Neural cell (in vitro differentiated cells): ENCODE measurements at regions not wholly inside any gene's neighbourhood (a gene's known extent, or its start where the extent isn't known, plus 50 kb on each side); places are given as distances from the start of the nearest gene placed in this dataset.

Experiments
- H2AFZ ChIP-seq: fragments of 200-600, 300-800 bp; sonication (generic), shearing (Covaris generic); 2 replicates; pipeline ENCODE4 v1.6.0; 2014; ENCODE audit warnings: low read depth, mild to moderate bottlenecking, antibody characterized with exemption, low read length, moderate library complexity
- H3F3A ChIP-seq: fragments of 200-600 bp; shearing (Covaris generic); 2 replicates; pipeline ENCODE4 v1.6.1; 2016; ENCODE audit warnings: mild to moderate bottlenecking, moderate library complexity, mixed read lengths, antibody characterized with exemption, low read length; ENCODE audit not compliant: insufficient read depth, poor library complexity, severe bottlenecking
- H3K27ac ChIP-seq: fragments of 200-600, 300-800 bp; sonication (generic), shearing (Covaris generic); 2 replicates; pipeline ENCODE4 v1.5.1; 2014; ENCODE audit warnings: mild to moderate bottlenecking, low read length, moderate library complexity
- H3K27me3 ChIP-seq: fragments of 300-800, 200-600 bp; sonication (generic), shearing (Covaris generic); 2 replicates; pipeline ENCODE4 v1.6.0; 2014; ENCODE audit warnings: mild to moderate bottlenecking, low read depth, low read length, moderate library complexity; ENCODE audit not compliant: insufficient read depth
- H3K36me3 ChIP-seq: fragments of 300-800, 200-600 bp; sonication (generic), shearing (Covaris generic); 2 replicates; pipeline ENCODE4 v1.5.1; 2014; ENCODE audit warnings: mild to moderate bottlenecking, antibody characterized with exemption, low read length, moderate library complexity; ENCODE audit not compliant: insufficient read depth
- H3K4me2 ChIP-seq: fragments of 300-800, 200-600 bp; sonication (generic), shearing (Covaris generic); 2 replicates; pipeline ENCODE4 v1.6.0; 2014; ENCODE audit warnings: mild to moderate bottlenecking, low read length
- H3K4me3 ChIP-seq: fragments of 300-800, 200-600 bp; sonication (generic), shearing (Covaris generic); 2 replicates; pipeline ENCODE4 v1.5.1; 2014; ENCODE audit warnings: mild to moderate bottlenecking, low read length, moderate library complexity
- H3K79me2 ChIP-seq: fragments of 200-600 bp; shearing (Covaris generic); replicated peaks from 2 replicates; pipeline ENCODE4 v1.6.0; 2014; ENCODE audit warnings: mild to moderate bottlenecking, low read length, moderate library complexity; ENCODE audit not compliant: insufficient read depth
- H3K9ac ChIP-seq: fragments of 300-800, 200-600 bp; sonication (generic), shearing (Covaris generic); 2 replicates; pipeline ENCODE4 v1.6.1; 2016; ENCODE audit warnings: mild to moderate bottlenecking, low read length, mixed read lengths
- H3K9me2 ChIP-seq: fragments of 200-600 bp; shearing (Covaris generic); 2 replicates; pipeline ENCODE4 v1.6.1; 2016; ENCODE audit warnings: mild to moderate bottlenecking, low read length, mixed read lengths; ENCODE audit not compliant: insufficient read depth
- H3K9me3 ChIP-seq: fragments of 200-600, 300-800 bp; sonication (generic), shearing (Covaris generic); 2 replicates; pipeline ENCODE4 v1.6.1; 2016; ENCODE audit warnings: mild to moderate bottlenecking, mixed run types, low read length, moderate library complexity, mixed read lengths
- H4K20me1 ChIP-seq: fragments of 200-600 bp; shearing (Covaris generic); 2 replicates; pipeline ENCODE4 v1.6.1; 2016; ENCODE audit warnings: mild to moderate bottlenecking, mixed run types; ENCODE audit not compliant: insufficient read depth
- EP300 ChIP-seq: fragments of 450-650 bp; conservative IDR thresholded peaks from 2 replicates; pipeline ENCODE4 v1.6.1; 2014; ENCODE audit warnings: antibody characterized with exemption, mild to moderate bottlenecking, moderate library complexity; ENCODE audit not compliant: poor library complexity, severe bottlenecking
- EZH2 ChIP-seq: fragments of 200-600, 300-800 bp; shearing (Covaris generic), sonication (generic); IDR thresholded peaks from 2 replicates; pipeline ENCODE4 v1.6.1; 2014; ENCODE audit warnings: antibody characterized with exemption, low read length, borderline replicate concordance, mild to moderate bottlenecking; ENCODE audit not compliant: insufficient read depth, poor library complexity, severe bottlenecking
- MXI1 ChIP-seq: fragments of 450-650 bp; conservative IDR thresholded peaks from 2 replicates; pipeline ENCODE4 v1.6.1; 2014; ENCODE audit warnings: antibody characterized with exemption, mild to moderate bottlenecking; ENCODE audit not compliant: poor library complexity, severe bottlenecking
- POLR2AphosphoS5 ChIP-seq: IDR thresholded peaks from 2 replicates; pipeline ENCODE4 v1.6.1; 2012
- RAD21 ChIP-seq: fragments of 450-650 bp; conservative IDR thresholded peaks from 2 replicates; pipeline ENCODE4 v1.6.1; 2014; ENCODE audit warnings: antibody characterized with exemption, mild to moderate bottlenecking, moderate library complexity
- REST ChIP-seq: IDR thresholded peaks from 2 replicates; pipeline ENCODE4 v1.6.1; 2012; ENCODE audit warnings: borderline replicate concordance
- SMC3 ChIP-seq: fragments of 450-650 bp; conservative IDR thresholded peaks from 2 replicates; pipeline ENCODE4 v1.6.1; 2014; ENCODE audit warnings: antibody characterized with exemption, mild to moderate bottlenecking, moderate library complexity; ENCODE audit not compliant: poor library complexity
- TAF1 ChIP-seq: IDR thresholded peaks from 2 replicates; pipeline ENCODE4 v1.6.1; 2012; ENCODE audit warnings: low read depth
- TF ChIP-seq, protein P1 (sequence below): fragments of 450-650 bp; IDR thresholded peaks from 2 replicates; pipeline ENCODE4 v1.5.1; 2014; ENCODE audit warnings: antibody characterized with exemption, mild to moderate bottlenecking, moderate library complexity; ENCODE audit not compliant: poor library complexity, severe bottlenecking

GRCh38 chr18:11268741-11269233 lies 119.4 kb upstream of the PIEZO2 start:
- H2AFZ ChIP-seq: no peak overlapping the region
- no peak for TF ChIP-seq REST
- TF ChIP-seq, protein P1, sequence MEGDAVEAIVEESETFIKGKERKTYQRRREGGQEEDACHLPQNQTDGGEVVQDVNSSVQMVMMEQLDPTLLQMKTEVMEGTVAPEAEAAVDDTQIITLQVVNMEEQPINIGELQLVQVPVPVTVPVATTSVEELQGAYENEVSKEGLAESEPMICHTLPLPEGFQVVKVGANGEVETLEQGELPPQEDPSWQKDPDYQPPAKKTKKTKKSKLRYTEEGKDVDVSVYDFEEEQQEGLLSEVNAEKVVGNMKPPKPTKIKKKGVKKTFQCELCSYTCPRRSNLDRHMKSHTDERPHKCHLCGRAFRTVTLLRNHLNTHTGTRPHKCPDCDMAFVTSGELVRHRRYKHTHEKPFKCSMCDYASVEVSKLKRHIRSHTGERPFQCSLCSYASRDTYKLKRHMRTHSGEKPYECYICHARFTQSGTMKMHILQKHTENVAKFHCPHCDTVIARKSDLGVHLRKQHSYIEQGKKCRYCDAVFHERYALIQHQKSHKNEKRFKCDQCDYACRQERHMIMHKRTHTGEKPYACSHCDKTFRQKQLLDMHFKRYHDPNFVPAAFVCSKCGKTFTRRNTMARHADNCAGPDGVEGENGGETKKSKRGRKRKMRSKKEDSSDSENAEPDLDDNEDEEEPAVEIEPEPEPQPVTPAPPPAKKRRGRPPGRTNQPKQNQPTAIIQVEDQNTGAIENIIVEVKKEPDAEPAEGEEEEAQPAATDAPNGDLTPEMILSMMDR: no peak
- TF ChIP-seq POLR2AphosphoS5: no peak
- TF ChIP-seq SMC3: no peak
- no peak for TF ChIP-seq TAF1
- TF ChIP-seq RAD21: no peak
- TF ChIP-seq EP300: no peak
- no peak overlapping the region for H3K9ac ChIP-seq
- no peak overlapping the region for H3K4me3 ChIP-seq
- no peak overlapping the region for H3K4me2 ChIP-seq
- no peaks in the 10 kb centered on the region for H3K9me2 ChIP-seq
- no peaks in the 10 kb centered on the region for H3K36me3 ChIP-seq
- no peaks in the 10 kb centered on the region for H3F3A ChIP-seq
- no peak overlapping the region for H3K27ac ChIP-seq
- no peaks in the 10 kb centered on the region for H4K20me1 ChIP-seq
- no peaks in the 10 kb centered on the region for H3K9me3 ChIP-seq
- no peaks in the 10 kb centered on the region for H3K79me2 ChIP-seq
- no peaks in the 10 kb centered on the region for H3K27me3 ChIP-seq

DNA sequence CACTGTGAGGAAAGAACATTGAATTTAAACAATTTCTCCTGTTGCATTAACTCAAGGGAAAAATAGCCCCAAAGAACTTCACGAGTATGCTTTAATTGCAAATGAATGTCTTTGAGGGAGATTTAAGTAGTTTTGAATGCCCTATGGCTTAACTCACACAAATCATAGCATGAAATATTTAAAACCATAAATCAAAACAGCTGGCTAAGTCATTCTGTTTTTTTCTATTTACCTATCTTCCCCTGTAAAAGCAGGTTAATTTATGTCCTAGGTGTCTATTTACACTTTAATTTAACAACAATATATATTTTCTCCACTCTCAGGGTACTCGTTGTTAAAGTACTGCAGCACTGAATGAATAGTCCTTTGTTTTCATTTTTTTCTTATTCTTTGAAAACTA lies 118.8 kb upstream of the PIEZO2 start:
- Histone ChIP-seq H3K4me2 (no peak overlapping the region), H3K9me2 (no peaks in the 10 kb centered on the region), H3K4me3 (no peak overlapping the region), H3K9me3 (no peaks in the 10 kb centered on the region), H3K36me3 (no peaks in the 10 kb centered on the region), H3K9ac (no peak overlapping the region), H4K20me1 (no peaks in the 10 kb centered on the region), H3K27ac (no peak overlapping the region), H3F3A (no peaks in the 10 kb centered on the region), H3K27me3 (no peaks in the 10 kb centered on the region), H2AFZ (no peak overlapping the region), H3K79me2 (no peaks in the 10 kb centered on the region)
- TF ChIP-seq SMC3 (no peak), MXI1 (no peak), RAD21 (no peak), POLR2AphosphoS5 (no peak)

DNA sequence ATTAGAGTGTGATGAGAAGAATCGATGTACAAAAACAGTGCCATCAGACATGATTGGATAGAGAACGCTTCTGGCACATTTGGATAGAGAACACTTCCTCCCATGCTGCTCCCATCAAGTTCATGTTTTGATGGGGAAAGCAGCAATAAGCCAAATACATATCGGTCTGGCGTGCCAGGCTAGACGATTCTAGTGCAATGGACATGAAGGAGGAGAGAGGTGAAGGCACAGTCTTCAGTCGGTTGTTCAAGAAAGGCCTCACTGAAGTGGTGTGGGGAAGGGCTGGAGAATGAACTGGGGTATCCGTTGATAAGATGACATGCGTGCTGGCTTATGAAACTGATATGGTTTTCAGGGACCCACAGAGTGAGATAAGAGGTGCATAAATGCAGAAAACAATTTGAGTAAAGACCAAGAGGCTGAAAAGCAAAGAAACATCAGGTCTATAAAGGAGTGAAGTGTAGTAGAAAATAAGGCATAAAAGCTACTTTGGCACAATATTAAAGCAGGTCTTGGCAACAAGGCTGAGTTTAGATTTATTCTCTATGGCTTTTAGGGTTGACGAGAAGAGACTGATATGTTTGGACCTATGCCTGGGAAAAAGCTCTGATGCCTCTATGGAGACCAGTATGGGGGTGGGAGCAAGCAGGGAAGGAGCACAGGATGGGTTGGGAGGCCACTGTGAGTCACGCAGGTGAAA lies 117.6 kb upstream of the PIEZO2 start:
- H3K36me3 ChIP-seq: no peaks in the 10 kb centered on the region
- H3K27me3 ChIP-seq: no peaks in the 10 kb centered on the region
- H3K4me2 ChIP-seq: no peak overlapping the region
- no peak overlapping the region for H2AFZ ChIP-seq
- no peak overlapping the region for H3K4me3 ChIP-seq
- no peaks in the 10 kb centered on the region for H3F3A ChIP-seq
- TF ChIP-seq REST: no peak
- TF ChIP-seq RAD21: no peak
- TF ChIP-seq TAF1: no peak
- TF ChIP-seq EP300: no peak
- TF ChIP-seq SMC3: no peak
- TF ChIP-seq POLR2AphosphoS5: no peak
- TF ChIP-seq MXI1: no peak
- TF ChIP-seq, protein P1: no peak
- TF ChIP-seq EZH2: no peak
- H4K20me1 ChIP-seq: no peaks in the 10 kb centered on the region
- H3K27ac ChIP-seq: no peak overlapping the region
- H3K9me2 ChIP-seq: no peaks in the 10 kb centered on the region
- H3K9me3 ChIP-seq: no peaks in the 10 kb centered on the region
- no peak overlapping the region for H3K9ac ChIP-seq
- no peaks in the 10 kb centered on the region for H3K79me2 ChIP-seq
